K562 (cell line): ENCODE measurements at regions not wholly inside any gene's neighbourhood (a gene's known extent, or its start where the extent isn't known, plus 50 kb on each side); places are given as distances from the start of the nearest gene placed in this dataset.

Experiments used
- ATAC-seq: fragments of 200-7000 bp; cut with Tn5 transposase; 3 replicates; pipeline ENCODE4 v1.9.1; 2020; ENCODE audit warnings: moderate library complexity
- BruUV-seq: library from RNA; stranded (reverse); fragments of 400-500 nt; replicated peaks from 2 replicates; lab custom pipeline; 2021; lab: Mats Ljungman, UMichigan
- CTCF ChIA-PET: fragments of 300-600 bp; formaldehyde crosslinking; extraction: SDS; loops from one replicate; lab custom pipeline; 2021; ENCODE audit warnings: low intra/inter-chr PET ratio; lab: Yijun Ruan, JAX
- POLR2A ChIA-PET: fragments of 300-600, 350-650 bp; sonication (Branson Sonifier 250); formaldehyde crosslinking; extraction: SDS; loops from one replicate; lab custom pipeline; 2021; ENCODE audit warnings: antibody characterized with exemption, inconsistent platforms; lab: Yijun Ruan, JAX
- DNase-seq, 4 experiments: peaks; one replicate each; pipeline versions ENCODE4 v3.0.0 to v3.0.0-alpha.2; 2011 to 2018; ENCODE audit warnings: low spot score in 3 of 4, mixed read lengths in 3 of 4; ENCODE audit errors: extremely low read depth in 1 of 4
- FAIRE-seq: peaks from 2 replicates; lab custom pipeline; 2011; peaks lifted over from hg19 to GRCh38; lab: Jason Lieb, UNC
- H2AFZ ChIP-seq: 2 replicates; pipeline ENCODE4 v1.6.0; 2011; ENCODE audit warnings: low read depth, low read length, control low read depth, inconsistent platforms
- H3K27ac ChIP-seq: fragments of 200-600 bp; 3 replicates; pipeline ENCODE4 v1.8.0; 2011; ENCODE audit warnings: low read depth, mild to moderate bottlenecking, control low read depth, inconsistent platforms, low read length, moderate library complexity, mixed read lengths; ENCODE audit errors: extremely low read depth
- H3K27me3 ChIP-seq, 2 experiments: fragments of 300-600 bp in 1 of 2; 2 replicates in 1 of 2; 3 replicates in 1 of 2; pipeline versions ENCODE4 v1.6.0 to v1.8.0; 2011; ENCODE audit warnings: inconsistent platforms in 2 of 2, low read length in 2 of 2, mild to moderate bottlenecking in 1 of 2, mixed read lengths in 1 of 2, moderate library complexity in 1 of 2; ENCODE audit not compliant: control insufficient read depth in 2 of 2, insufficient read depth in 2 of 2
- H3K36me3 ChIP-seq: fragments of 300-600 bp; 3 replicates; pipeline ENCODE4 v1.8.0; 2011; ENCODE audit warnings: mild to moderate bottlenecking, low read length, inconsistent platforms; ENCODE audit not compliant: control insufficient read depth, insufficient read depth
- H3K4me1 ChIP-seq, 2 experiments: fragments of 200-600 bp in 1 of 2; replicated peaks in 1 of 2; 2 replicates in 1 of 2; 3 replicates in 1 of 2; pipeline versions ENCODE4 v1.5.1 to v1.8.0; 2011; ENCODE audit warnings: inconsistent platforms in 2 of 2, low read length in 2 of 2, mild to moderate bottlenecking in 1 of 2, mixed read lengths in 1 of 2, moderate library complexity in 1 of 2; ENCODE audit not compliant: control insufficient read depth in 2 of 2, insufficient read depth in 2 of 2
- H3K4me2 ChIP-seq: 2 replicates; pipeline ENCODE4 v1.6.1; 2011; ENCODE audit warnings: low read length, control low read depth, inconsistent platforms, mixed read lengths; ENCODE audit not compliant: insufficient read depth
- H3K4me3 ChIP-seq: fragments of 200-600 bp; sonication (generic), shearing (Covaris generic); 2 replicates; pipeline ENCODE4 v1.5.1; 2016; ENCODE audit warnings: control low read depth, inconsistent platforms
- H3K79me2 ChIP-seq: fragments of 200-600 bp; 3 replicates; pipeline ENCODE4 v1.8.0; 2011; ENCODE audit warnings: low read length, inconsistent platforms; ENCODE audit not compliant: control insufficient read depth, insufficient read depth
- H3K9ac ChIP-seq, 2 experiments: 2 replicates each; pipeline versions ENCODE4 v1.6.0 to v1.6.1; 2011; ENCODE audit warnings: low read depth in 2 of 2, low read length in 2 of 2, control low read depth in 1 of 2, inconsistent platforms in 1 of 2, mild to moderate bottlenecking in 1 of 2, mixed read lengths in 1 of 2; ENCODE audit not compliant: insufficient read depth in 1 of 2
- H3K9me1 ChIP-seq: one replicate; pipeline ENCODE4 v1.6.0; 2011; ENCODE audit warnings: inconsistent platforms, mild to moderate bottlenecking, low read length, moderate library complexity; ENCODE audit not compliant: control insufficient read depth, insufficient read depth
- H3K9me3 ChIP-seq: replicated peaks from 2 replicates; pipeline ENCODE4 v1.5.1; 2011; ENCODE audit warnings: low read depth, low read length, inconsistent platforms; ENCODE audit not compliant: control insufficient read depth, insufficient read depth
- H4K20me1 ChIP-seq: replicated peaks from 2 replicates; pipeline ENCODE4 v1.6.1; 2011; ENCODE audit warnings: low read length, inconsistent platforms, mixed read lengths; ENCODE audit not compliant: control insufficient read depth, insufficient read depth
- ARID1B ChIP-seq: fragments of 450-650 bp; IDR thresholded peaks from 2 replicates; pipeline ENCODE4 v1.6.1; 2016; ENCODE audit warnings: antibody characterized with exemption, mild to moderate bottlenecking, inconsistent platforms
- CBX2 ChIP-seq: fragments of 200-600 bp; sonication (generic); IDR thresholded peaks from one replicate; pipeline ENCODE4 v1.6.1; 2012; ENCODE audit warnings: mild to moderate bottlenecking, low read length, inconsistent platforms; ENCODE audit not compliant: insufficient read depth, poor library complexity, severe bottlenecking
- ETV6 ChIP-seq, 3 experiments: fragments of 150-350 bp in 1 of 3; sonication (generic) in 1 of 3; formaldehyde crosslinking in 1 of 3; IDR thresholded peaks; 2 replicates each; pipeline versions ENCODE4 v1.6.1 to v1.8.0; 2014 to 2022; ENCODE audit warnings: borderline replicate concordance in 2 of 3, low read depth in 2 of 3, antibody characterized with exemption in 1 of 3, low read length in 1 of 3, mild to moderate bottlenecking in 1 of 3, missing genetic modification reagents in 1 of 3
- MTA1 ChIP-seq: fragments of 450-650 bp; IDR thresholded peaks from 2 replicates; pipeline ENCODE4 v1.6.1; 2017; ENCODE audit warnings: borderline replicate concordance
- NFIX ChIP-seq: fragments of 250-450 bp; sonication (Bioruptor Pico); IDR thresholded peaks from 2 replicates; pipeline ENCODE4 v1.4.0; 2020; ENCODE audit warnings: low read depth, mild to moderate bottlenecking, moderate library complexity
- NUFIP1 ChIP-seq: fragments of 450-650 bp; IDR thresholded peaks from 2 replicates; pipeline ENCODE4 v1.6.1; 2018; ENCODE audit not compliant: partially characterized antibody
- SIX5 ChIP-seq, 2 experiments: IDR thresholded peaks; 2 replicates each; pipeline ENCODE4 v1.6.1; 2011; ENCODE audit warnings: low read length in 2 of 2, borderline replicate concordance in 1 of 2, low read depth in 1 of 2, mild to moderate bottlenecking in 1 of 2, moderate library complexity in 1 of 2; ENCODE audit not compliant: insufficient read depth in 1 of 2
- SRSF3 ChIP-seq: fragments of 200-400 bp; formaldehyde crosslinking; IDR thresholded peaks from 2 replicates; pipeline ENCODE4 v1.6.1; 2016; ENCODE audit warnings: mild to moderate bottlenecking, low read length, moderate library complexity; ENCODE audit not compliant: insufficient read depth
- TCF7L2 ChIP-seq: fragments of 150-350 bp; IDR thresholded peaks from 2 replicates; pipeline ENCODE4 v1.6.1; 2016; ENCODE audit warnings: low read depth, mild to moderate bottlenecking, low read length, moderate library complexity
- TEAD2 ChIP-seq: fragments of 450-650 bp; IDR thresholded peaks from 2 replicates; pipeline ENCODE4 v1.6.1; 2016; ENCODE audit warnings: missing genetic modification characterization, control low read depth, missing compliant biosample characterization
- TEAD4 ChIP-seq, 2 experiments: sonication (generic) in 1 of 2; formaldehyde crosslinking in 1 of 2; IDR thresholded peaks; 2 replicates each; pipeline versions ENCODE4 v1.6.1 to v1.8.0; 2012 to 2022; ENCODE audit warnings: borderline replicate concordance in 1 of 2, inconsistent platforms in 1 of 2, low read length in 1 of 2, mild to moderate bottlenecking in 1 of 2, missing genetic modification reagents in 1 of 2
- TRIM24 ChIP-seq, 2 experiments: fragments of 450-650 bp; IDR thresholded peaks; 2 replicates each; pipeline ENCODE4 v1.6.1; 2016
- ZNF197 ChIP-seq: fragments of 200-800 bp; sonication (Bioruptor generic); IDR thresholded peaks from 2 replicates; pipeline ENCODE4 v1.6.1; 2016; ENCODE audit warnings: low read depth, missing genetic modification characterization, missing compliant biosample characterization
- ZNF311 ChIP-seq: fragments of 250-450 bp; sonication (Bioruptor Pico); IDR thresholded peaks from 2 replicates; pipeline ENCODE4 v1.4.0; 2020; ENCODE audit warnings: mild to moderate bottlenecking, moderate library complexity
- ZNF431 ChIP-seq: sonication (generic); formaldehyde crosslinking; IDR thresholded peaks from 2 replicates; pipeline ENCODE4 v1.8.0; 2022; ENCODE audit warnings: mild to moderate bottlenecking, missing genetic modification reagents
- WGBS: fragments of 100-300 bp; shearing (Covaris generic); methylation state at CpG from one replicate; pipeline ENCODE4 v1.1.6; 2016; ENCODE audit warnings: low coverage, mixed read lengths; ENCODE audit not compliant: insufficient coverage; ENCODE audit errors: missing lambda C conversion rate; 5-methylcytosine and 5-hydroxymethylcytosine counted together
- in situ Hi-C: fragments of 300-500 bp; cut with MboI; formaldehyde crosslinking; loops from 4 replicates; pipeline ENCODE4 v1.15.0; 2018; ENCODE audit warnings: inconsistent platforms, mixed read lengths
- intact Hi-C: fragments of 100-400 bp; cut with micrococcal nuclease; formaldehyde crosslinking; loops from 2 replicates; pipeline ENCODE4 v1.14.2; 2022
- TF ChIP-seq, protein P1 (sequence below): sonication (generic); formaldehyde crosslinking; IDR thresholded peaks from 2 replicates; pipeline ENCODE4 v1.8.1; 2023; ENCODE audit warnings: mild to moderate bottlenecking, missing genetic modification reagents
- TF ChIP-seq, protein P2 (sequence below): sonication (generic); IDR thresholded peaks from 2 replicates; pipeline ENCODE4 v1.6.1; 2016
- TF ChIP-seq, protein P3 (sequence below): sonication (generic); formaldehyde crosslinking; IDR thresholded peaks from 2 replicates; pipeline ENCODE4 v1.8.0; 2022; ENCODE audit warnings: missing genetic modification reagents, mild to moderate bottlenecking, borderline replicate concordance

DNA sequence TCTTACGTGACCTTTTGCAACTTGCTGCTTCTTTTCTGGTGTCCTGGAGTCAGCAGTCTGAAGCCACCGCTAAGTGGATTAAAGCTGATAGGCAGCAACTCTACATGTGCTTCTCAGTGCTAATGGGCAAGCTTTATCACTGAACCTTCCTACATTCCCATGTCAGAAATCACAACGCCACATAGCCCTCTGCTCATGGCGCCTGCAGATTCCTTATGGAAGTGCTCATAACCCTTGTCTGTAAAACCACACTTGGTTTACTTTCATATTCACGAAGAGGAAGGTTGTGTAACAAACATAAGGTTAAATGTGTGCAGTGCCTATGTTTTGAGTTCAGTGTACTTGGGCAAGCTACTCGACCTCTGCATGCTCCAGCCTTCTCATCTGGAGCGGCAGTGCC, 319.8 kb downstream of the FBXO15 start (continued):
- no peak for TF ChIP-seq ETV6 (IDR thresholded peaks at IDR 0.05; ENCODE audit: borderline replicate concordance in 1 of 2, low read depth in 2 of 2, low read length in 1 of 2)
- TF ChIP-seq ETV6 (CRISPR knock-in tag; IDR thresholded peaks at IDR 0.05; ENCODE audit: borderline replicate concordance): no peak
- TF ChIP-seq, protein P1, sequence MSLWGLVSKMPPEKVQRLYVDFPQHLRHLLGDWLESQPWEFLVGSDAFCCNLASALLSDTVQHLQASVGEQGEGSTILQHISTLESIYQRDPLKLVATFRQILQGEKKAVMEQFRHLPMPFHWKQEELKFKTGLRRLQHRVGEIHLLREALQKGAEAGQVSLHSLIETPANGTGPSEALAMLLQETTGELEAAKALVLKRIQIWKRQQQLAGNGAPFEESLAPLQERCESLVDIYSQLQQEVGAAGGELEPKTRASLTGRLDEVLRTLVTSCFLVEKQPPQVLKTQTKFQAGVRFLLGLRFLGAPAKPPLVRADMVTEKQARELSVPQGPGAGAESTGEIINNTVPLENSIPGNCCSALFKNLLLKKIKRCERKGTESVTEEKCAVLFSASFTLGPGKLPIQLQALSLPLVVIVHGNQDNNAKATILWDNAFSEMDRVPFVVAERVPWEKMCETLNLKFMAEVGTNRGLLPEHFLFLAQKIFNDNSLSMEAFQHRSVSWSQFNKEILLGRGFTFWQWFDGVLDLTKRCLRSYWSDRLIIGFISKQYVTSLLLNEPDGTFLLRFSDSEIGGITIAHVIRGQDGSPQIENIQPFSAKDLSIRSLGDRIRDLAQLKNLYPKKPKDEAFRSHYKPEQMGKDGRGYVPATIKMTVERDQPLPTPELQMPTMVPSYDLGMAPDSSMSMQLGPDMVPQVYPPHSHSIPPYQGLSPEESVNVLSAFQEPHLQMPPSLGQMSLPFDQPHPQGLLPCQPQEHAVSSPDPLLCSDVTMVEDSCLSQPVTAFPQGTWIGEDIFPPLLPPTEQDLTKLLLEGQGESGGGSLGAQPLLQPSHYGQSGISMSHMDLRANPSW: no peak
- TF ChIP-seq TEAD4 (IDR thresholded peaks at IDR 0.05; ENCODE audit: low read length): no peak
- no peak for TF ChIP-seq TEAD4 (CRISPR knock-in tag; IDR thresholded peaks at IDR 0.05; ENCODE audit: borderline replicate concordance)
- TF ChIP-seq TEAD2: no peak
- TF ChIP-seq SIX5 (IDR thresholded peaks at IDR 0.05; ENCODE audit: borderline replicate concordance in 1 of 2, insufficient read depth in 1 of 2, low read depth in 1 of 2, low read length in 2 of 2): no peak
- TF ChIP-seq MTA1: no peak
- no peak for TF ChIP-seq NUFIP1
- TF ChIP-seq ZNF431 (CRISPR knock-in tag): no peak

DNA sequence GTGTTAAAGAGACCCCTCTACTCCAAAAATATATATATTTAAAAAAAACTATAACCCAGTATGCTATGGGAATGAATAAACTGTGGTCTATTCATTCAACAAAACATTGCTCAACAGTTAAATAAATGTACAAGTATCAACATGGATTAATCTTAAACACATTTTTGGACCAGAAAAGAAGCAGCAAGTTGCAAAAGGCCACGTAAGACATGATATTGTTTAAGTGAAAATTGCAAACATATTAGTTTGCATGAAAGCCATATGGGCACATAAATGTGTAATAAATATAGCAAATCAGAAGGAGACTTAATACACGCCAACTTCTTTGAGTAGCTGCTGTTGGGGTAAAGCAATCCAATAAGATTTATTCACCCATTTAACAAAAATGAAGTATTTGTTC, 321.5 kb downstream of the FBXO15 start:
- Histone ChIP-seq H3K9ac (no peak overlapping the region), H2AFZ (no peak overlapping the region), H3K79me2 (no peaks in the 10 kb centered on the region), H3K27ac (no peak overlapping the region), H3K36me3 (no peaks in the 10 kb centered on the region), H3K4me3 (no peak overlapping the region), H3K9me1 (no peaks in the 10 kb centered on the region), H3K4me1 (no peaks in the 10 kb centered on the region), H4K20me1 (no peaks in the 10 kb centered on the region), H3K27me3 (no peaks in the 10 kb centered on the region), H3K4me2 (no peak overlapping the region), H3K9me3 (no peaks in the 10 kb centered on the region)
- ATAC-seq: no peak
- POLR2A ChIA-PET: no interaction called here
- intact Hi-C loops (no loop called here), in situ Hi-C loops (loop anchor here (25.0 kb wide), 1 partner anchor 1064 kb away; no protein-coding TSS in a partner anchor)
- FAIRE-seq: no peak
- 0% methylated on average over 2 of the region's 2 CpGs for WGBS
- CTCF ChIA-PET: no interaction called here
- BruUV-seq: no TSS peak
- no peak for DNase-seq
- TF ChIP-seq, protein P2, sequence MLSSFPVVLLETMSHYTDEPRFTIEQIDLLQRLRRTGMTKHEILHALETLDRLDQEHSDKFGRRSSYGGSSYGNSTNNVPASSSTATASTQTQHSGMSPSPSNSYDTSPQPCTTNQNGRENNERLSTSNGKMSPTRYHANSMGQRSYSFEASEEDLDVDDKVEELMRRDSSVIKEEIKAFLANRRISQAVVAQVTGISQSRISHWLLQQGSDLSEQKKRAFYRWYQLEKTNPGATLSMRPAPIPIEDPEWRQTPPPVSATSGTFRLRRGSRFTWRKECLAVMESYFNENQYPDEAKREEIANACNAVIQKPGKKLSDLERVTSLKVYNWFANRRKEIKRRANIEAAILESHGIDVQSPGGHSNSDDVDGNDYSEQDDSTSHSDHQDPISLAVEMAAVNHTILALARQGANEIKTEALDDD: no peak
- TF ChIP-seq NFIX (CRISPR knock-in tag): no peak
- TF ChIP-seq ARID1B: no peak
- no peak for TF ChIP-seq TRIM24 (IDR thresholded peaks at IDR 0.05)
- TF ChIP-seq TCF7L2: no peak
- TF ChIP-seq SRSF3: no peak
- no peak for TF ChIP-seq ZNF197 (CRISPR knock-in tag)
- no peak for TF ChIP-seq CBX2
- TF ChIP-seq ZNF311 (CRISPR knock-in tag): no peak
- TF ChIP-seq, protein P3, sequence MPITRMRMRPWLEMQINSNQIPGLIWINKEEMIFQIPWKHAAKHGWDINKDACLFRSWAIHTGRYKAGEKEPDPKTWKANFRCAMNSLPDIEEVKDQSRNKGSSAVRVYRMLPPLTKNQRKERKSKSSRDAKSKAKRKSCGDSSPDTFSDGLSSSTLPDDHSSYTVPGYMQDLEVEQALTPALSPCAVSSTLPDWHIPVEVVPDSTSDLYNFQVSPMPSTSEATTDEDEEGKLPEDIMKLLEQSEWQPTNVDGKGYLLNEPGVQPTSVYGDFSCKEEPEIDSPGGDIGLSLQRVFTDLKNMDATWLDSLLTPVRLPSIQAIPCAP (CRISPR knock-in tag): no peak
